Caki2 (cell line): ENCODE measurements at regions not wholly inside any gene's neighbourhood (a gene's known extent, or its start where the extent isn't known, plus 50 kb on each side); places are given as distances from the start of the nearest gene placed in this dataset.

Experiments used
- DNase-seq: peaks from one replicate; pipeline ENCODE4 v3.0.0-alpha.2; 2015; ENCODE audit warnings: low read depth
- in situ Hi-C: cut with HindIII; loops from 2 replicates; pipeline ENCODE4 v1.10.0; 2016; ENCODE audit warnings: low sequenced_read_pairs, low pct_unique_long_range_greater_than_20kb, mixed read lengths

DNA sequence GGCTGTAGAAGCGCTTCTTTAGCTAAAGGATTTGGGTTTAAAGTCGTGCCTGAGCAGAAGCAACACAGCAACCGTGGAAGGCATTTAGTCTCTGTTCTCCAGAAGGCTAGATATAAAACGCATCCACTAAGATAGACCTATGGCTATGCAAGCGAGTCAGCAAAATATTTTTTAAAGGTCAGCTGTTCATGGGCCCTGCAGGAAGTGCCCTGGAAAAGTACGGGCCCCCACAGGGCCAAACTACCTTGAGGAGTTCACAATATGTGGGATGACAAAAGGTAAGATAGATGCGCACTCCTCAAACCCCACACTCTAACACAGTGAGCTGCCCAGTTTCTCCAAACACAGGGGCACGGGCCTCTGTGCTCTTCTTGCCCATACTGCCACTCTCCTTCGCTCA, 261.6 kb downstream of the VPS13C start:
- DNase-seq = no peak
- in situ Hi-C loops = no loop called here

DNA sequence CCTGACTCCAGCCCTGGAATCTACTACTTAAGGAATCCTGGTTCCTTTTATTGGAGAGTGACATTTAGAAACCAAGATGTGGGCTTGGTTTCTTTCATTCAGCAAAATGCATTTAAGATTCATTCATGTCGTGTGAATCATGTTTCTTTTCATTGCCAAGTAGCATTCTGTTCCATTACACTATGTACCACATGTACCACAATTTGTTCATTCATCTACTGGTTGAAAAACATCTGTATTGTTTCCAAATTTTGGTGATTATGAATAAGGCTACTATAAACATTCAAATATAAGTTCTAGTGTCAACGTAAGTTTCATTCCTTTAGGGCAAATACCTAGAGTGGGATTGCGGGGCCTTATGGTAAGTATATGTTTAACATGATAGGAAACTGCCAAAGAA, 264.2 kb downstream of the VPS13C start:
- DNase-seq = no peak
- in situ Hi-C loops = no loop called here

DNA sequence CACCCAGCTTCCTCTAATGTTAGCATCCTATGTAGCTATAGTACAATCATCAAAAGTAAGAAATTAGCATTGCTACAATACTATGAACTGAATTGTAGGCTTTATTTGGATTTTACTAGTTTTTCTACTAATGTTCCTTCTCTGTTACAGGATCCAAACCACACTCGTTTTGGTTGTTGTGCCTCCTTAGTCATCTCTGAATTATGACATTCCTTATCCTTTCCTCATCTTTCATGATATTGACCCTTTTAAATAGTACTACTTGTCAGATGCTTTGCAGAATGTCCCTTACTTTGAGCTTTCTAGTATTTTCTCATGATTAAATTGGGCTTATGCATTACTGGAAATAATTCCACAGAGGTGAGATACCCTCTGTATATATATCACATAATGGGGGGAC, 265.4 kb downstream of the VPS13C start:
- in situ Hi-C loops = no loop called here
- DNase-seq = no peak

DNA sequence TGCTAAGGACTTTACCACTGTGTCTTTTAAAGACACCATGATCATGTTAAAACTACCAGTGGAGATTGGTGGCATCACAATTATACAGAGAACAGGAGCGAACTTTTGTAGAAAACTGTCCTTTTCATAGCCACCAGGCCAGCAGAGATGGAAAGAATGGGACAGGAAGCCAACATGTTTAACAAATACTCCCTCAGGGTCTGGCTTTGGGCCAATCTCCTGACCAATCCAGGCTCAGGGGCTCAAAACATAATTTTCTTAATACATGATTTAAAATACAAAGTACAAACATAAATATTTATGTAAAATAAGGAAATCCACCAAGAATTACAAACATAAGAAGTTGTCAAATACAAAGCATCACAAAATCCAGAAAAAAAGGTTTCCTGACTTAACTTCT, 266.0 kb downstream of the VPS13C start:
- in situ Hi-C loops = no loop called here

DNA sequence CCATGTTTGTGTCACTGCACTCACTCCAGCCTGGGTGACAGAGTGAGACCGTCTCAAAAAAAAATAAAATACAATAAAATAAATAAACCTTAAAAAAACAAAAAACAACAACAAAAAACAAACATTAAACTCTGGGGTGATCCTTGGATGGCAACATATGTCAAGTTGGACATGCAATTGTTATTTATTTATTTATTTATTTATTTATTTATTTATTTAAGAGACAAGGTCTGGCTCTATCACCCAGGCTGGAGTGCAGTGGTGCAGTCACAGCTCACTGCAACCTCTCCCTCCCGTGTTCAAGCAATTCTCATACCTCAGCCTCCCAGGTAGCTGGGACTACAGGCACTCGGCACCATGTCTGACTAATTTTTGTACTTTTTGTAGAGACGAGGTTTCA, 275.5 kb downstream of the VPS13C start:
- in situ Hi-C loops = no loop called here
- no peak for DNase-seq

More for the DNA sequence above, 266.0 kb downstream of the VPS13C start:
- DNase-seq = no peak

DNA sequence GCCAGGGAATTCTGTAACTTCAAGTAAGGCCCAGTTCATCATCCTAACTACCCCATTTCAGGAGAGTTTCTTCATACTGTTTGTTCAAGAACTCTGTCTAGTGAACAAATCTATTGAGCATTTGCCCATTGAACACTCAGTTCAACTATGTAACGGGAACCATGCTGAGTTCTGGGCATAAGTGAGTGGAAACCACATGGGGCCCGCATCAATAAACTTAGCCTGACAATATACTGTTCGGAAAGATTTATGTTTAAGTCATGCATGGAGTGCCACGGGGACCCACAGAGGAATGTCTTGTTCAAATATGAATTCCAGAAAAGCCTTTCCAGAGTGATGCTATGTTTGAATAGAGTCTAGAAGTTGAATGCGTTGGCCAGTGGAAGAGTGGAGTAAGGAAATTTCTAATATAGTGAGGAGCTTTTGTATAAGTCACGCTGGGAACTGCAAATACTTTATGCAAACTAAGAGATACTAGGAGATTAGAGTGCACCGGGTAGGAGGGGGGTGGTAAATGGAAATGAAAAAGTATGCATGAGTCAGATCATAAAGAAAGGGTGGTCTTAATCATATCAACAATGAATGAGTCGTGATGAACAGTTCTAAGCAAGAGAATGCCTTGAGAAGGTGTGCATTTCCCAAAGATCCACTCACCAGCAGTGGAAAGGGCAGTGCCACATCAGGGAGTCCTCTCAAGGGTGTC, 279.8 kb downstream of the VPS13C start:
- in situ Hi-C loops = no loop called here
- no peak for DNase-seq

DNA sequence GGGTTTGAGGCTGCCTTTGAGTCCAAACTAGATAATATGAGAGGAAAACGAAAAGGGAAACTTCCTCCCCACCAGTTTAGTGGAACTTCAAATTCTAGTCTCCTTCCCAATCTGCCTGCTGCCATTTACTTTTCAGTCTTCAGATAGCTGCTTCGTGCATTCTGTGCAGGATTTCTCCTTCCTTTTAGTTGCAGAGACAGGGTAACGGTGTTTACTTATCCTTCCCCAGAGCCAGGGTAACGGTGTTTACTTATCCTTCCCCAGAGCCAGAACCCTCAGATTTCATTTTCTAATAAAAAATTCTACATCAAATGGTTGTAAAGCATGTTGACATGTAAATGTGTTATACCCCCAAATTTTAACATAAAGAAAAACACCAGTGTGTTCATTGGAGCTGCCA, 282.6 kb downstream of the VPS13C start:
- no peak for DNase-seq
- in situ Hi-C loops = no loop called here

DNA sequence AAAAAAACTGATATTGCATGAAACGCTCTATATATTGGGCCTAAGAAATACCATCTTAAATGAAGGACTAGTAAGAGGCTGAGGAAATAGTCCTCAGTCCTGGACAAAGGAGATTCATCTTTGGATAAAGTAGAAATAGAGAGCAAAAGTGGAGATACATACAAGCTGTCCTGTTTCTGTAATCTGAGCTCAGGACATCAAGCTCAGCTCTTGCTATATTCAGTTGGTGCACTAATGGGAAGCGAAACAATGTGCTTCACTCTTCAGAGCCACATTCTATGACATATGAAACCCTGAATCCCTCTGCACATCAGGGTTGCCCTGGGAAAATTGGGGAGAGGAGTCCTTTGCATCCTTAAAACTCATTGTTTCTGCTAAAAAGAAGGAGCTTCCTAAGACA, 290.7 kb downstream of the VPS13C start:
- DNase-seq = no peak
- in situ Hi-C loops = no loop called here

DNA sequence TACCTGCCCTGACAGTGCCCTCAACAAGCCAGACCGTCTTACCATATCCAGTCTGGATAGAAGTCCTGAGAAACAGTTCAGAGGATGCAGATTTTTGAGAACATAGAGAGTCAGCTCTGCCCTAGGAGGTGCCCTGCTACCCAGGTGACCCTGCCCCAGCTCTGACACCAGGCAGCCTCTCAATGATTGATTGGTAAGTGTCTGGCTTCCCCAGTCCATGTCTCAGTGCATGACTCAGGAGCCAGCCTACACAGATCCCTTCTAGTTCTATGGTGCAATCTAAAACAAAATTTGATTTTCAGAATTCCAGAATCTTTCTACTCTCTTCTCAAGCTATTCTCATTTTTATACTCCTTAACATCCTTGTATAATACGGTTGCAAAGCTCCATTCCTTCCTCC, 292.1 kb downstream of the VPS13C start:
- DNase-seq = no peak
- in situ Hi-C loops = no loop called here

DNA sequence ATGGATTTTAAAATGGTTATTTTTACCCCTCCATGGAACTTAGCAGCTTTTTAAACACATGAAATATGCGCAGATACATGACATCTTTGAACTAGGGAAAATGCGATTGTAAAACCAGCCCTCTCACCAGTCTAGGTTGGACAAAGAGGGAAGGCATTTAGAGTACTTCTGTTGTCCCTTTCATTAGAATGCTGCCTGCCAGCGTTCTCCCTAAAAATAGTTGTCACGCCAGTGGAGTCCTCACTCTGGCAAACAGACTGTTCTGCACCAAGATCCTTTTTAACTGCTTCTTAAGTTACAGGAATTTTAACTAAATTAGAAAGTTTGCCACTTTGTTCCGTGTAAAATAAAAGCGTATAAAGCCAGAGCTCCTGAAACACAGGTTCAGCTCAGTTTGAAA, 295.3 kb downstream of the VPS13C start:
- in situ Hi-C loops = no loop called here

DNA sequence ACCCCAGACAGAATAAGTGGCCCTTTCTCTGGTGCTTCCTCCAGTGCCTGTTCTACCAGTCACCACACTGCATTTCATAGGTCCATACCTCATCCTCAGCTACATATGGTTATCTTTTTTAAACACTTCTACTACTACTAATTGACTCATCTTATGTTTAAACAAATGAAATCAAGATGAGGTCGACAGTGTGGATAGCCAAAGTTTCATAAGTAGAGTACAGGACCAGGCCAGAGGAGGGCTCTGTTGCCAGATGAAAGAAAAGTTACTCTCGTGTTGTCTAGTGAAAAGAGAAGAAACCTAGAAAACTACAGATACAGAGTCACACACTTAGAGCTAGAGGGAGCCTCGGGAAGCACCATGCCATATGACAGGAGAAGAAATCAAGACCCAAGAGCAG, 296.1 kb downstream of the VPS13C start:
- no peak for DNase-seq
- in situ Hi-C loops = no loop called here

More for the DNA sequence above, 295.3 kb downstream of the VPS13C start:
- DNase-seq = no peak

DNA sequence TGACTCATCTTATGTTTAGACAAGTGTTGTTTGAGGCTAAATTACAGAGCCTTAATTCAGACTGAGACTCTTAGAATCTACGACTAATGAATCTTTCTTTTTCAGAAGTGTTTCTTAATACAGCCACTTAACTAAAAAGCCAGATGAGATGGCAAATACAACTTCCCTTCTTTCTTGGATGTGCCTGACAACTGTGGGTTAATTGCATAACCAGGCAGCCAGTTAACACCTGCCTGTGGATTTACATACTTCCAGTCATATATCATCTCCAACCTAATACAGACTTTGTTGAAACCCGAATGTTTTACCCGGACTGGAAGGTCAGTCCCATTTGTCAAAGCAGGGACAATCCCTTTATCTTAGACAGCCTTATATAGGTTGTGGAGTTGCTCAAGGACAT, 297.6 kb downstream of the VPS13C start:
- no peak for DNase-seq
- in situ Hi-C loops = no loop called here

DNA sequence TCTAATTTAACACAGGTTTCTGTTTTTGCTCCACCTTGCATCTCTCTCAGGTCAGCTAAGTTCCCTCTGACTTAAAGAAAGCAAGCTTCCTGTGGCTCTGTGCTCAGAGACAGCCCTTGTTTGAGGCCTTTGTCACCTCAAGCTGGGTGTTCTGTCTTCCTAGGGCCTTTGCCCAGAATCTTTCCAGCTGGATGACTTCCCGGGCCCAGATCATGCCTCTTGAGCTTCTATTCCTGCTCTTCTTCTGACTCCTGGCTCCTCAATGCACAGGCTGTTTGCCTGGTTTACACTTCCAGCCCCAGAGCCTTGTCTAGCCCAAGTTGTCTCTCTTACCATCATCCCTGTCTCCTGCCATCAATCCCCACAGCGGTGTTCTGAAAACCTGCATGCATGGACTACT, 300.6 kb downstream of the VPS13C start:
- no peak for DNase-seq
- in situ Hi-C loops = no loop called here

DNA sequence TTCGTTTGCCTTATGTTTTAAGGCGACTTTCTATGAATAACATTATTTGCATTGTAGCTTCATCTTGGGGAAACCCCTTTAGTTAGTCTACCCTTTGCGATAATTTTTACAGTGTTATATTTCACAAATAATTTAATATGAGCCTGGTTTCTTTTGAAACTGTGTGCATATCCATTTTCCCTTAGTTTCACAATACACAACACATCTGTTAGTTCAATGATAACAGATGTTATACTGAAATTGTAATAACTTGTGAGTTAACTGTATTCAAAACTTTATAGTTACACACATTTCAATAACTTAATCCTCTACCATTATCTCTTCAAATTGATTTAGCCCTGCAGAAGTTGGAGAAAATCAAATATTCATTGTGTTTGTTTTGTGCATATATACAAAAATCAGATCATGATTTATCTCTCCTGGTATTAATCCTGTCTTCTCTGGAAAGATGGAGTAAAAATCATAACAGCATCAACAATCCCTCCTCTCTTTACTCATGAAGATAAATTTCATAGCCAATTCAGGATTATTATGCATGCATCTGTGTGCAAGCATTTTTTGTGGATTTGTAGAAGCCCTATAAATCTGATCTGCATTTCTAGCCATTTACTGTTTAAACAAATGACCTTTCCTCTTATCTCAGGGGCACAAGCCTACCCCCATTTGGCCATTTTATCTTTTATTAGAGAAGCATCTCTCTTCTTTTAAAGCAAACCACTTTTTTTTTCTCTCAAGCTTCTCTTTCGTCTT, 304.0 kb downstream of the VPS13C start:
- in situ Hi-C loops = no loop called here
- no peak for DNase-seq

DNA sequence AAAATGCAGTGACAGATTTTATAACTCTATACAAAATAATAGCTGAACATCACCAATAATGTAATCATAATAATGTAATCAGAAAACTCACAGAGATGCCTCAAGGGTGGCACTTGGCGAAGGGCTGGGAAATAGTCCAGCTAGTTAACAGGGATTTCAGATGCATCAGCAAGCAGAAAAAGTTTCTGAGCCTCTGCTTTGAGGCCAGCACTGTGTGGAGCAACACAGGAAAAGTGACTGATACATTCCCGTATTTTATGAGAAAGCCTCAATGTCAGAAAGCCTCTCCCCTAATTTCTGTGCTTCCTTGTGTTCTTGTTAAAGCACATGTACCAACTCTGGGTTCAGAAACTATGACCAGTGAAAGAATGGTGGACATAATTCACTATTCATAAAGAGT, 304.8 kb downstream of the VPS13C start:
- in situ Hi-C loops = no loop called here
- DNase-seq = no peak

DNA sequence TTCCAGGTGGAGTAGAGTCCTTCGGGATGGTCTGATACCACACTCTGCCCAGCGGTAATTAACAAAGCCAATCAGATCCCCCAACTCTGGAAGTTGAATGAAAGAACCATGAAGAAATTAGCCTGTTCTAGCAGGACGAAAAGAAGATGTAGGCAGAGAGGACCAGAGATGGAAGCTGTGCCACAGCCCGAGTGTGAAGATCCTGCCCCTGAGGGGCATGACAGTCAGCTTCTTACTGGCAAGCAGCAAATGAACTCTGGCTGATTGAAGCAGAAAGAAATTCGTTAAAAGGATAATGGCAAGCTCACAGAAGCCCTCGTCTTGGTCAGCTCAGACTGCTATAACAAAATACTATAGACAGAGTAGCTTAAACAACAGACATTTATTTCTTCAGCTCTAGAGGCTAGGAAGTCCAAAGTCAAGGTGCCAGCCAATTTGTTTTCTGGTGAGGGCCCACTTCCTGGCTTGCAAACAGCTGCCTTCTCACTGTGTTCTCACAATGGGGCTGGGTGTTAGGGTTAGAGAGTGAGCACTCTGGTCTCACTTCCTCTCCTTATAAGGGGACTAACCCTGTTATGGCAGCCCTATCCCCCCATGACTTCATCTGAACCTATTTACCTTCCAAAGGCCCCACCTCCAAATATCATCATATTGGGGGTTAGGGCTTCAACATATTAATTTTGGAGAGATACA, 307.1 kb downstream of the VPS13C start:
- in situ Hi-C loops = no loop called here

DNA sequence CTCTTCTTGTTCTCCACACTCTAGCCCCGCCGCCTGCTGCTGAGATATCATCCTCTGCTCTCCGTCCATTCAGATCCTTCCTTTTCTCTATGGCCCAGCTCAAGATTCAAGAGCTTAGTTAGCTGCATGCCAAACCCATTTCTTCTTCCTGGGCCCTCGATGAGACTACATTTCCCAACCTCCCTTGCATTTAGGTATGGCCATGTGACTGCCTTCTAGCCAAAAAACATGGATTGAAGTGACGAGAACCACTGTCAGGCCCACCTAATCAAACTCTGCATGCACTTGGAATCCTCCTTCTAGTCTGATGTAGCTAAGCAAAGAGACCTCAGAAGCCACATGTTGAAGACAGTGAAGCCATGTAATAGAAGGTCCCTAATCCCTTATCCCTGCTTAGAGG, 308.2 kb downstream of the VPS13C start:
- in situ Hi-C loops = no loop called here
- no peak for DNase-seq

More for the DNA sequence above, 307.1 kb downstream of the VPS13C start:
- no peak for DNase-seq

DNA sequence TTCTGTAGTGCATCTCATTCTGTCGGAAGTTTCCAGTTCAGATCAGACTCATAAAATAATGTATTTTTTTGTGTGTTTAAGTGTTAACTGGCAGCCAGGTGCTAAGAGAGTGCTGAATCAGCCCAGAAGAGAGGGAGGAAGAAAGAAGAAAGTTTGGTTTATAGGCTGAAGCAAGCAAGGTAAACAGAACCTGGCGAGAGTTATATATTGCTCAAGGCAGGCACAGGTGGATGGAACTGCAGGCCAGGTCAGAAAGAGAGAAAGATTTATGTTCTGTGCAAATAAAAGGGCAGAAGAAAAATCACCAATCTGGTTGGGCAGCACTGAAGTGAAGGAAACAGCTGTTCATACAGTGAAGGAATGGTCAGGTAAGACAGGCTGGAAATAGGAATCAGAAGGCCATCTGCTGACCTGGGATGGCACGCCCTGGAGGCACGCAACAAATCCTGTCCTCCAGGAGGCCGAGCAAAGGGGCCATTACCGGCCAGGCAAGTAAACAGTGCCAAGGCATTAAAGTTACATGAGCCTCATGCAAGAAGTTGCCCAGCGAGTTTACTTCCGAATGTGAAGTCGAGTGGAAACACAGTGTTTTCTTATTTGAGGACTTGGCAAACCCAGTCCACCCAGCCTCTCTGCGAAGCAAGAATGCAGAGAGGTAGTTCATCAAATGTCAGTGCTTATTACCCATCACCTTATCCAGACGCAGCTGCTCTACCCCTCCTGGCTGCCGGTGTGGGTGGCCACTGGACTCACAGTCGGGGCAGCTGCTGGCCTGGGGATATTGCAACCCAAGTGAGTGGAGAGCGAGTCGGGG, 309.8 kb downstream of the VPS13C start:
- in situ Hi-C loops = no loop called here
- no peak for DNase-seq

DNA sequence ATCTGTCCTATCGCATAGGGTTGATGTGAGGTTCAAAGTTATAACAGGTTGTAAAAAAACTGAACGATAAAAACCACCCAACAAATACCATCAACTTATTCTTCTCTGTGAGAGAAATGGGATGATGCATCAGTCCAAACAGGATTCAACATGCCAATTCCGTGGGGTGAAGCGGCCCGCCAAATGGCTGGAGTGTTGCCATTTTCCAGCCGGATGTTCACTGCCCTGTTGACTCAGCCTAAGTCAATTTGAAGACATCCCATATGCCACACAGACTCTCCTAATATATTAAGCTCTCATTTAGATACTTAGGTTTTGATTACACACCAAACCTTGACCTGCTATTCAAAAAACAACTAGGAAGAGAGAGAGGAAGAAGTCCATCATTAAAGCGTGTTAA, 311.1 kb downstream of the VPS13C start:
- in situ Hi-C loops = no loop called here

More for the DNA sequence above, 311.1 kb downstream of the VPS13C start:
- no peak for DNase-seq
